H1 (cell line): ENCODE measurements at regions not wholly inside any gene's neighbourhood (a gene's known extent, or its start where the extent isn't known, plus 50 kb on each side); places are given as distances from the start of the nearest gene placed in this dataset.

Experiments used
- CTCF ChIA-PET: fragments of 300-600 bp; sonication (Branson Sonifier 250); formaldehyde crosslinking; loops from one replicate; lab custom pipeline; 2021; ENCODE audit not compliant: partially characterized antibody; lab: Charles Lee
- POLR2A ChIA-PET: fragments of 300-600 bp; sonication (Branson Sonifier 250); formaldehyde crosslinking; loops from one replicate; lab custom pipeline; 2021; ENCODE audit warnings: inconsistent platforms; ENCODE audit not compliant: partially characterized antibody; lab: Charles Lee
- DNase-seq, 2 experiments: peaks; one replicate each; pipeline versions ENCODE4 v3.0.0 to v3.0.0-alpha.2; 2010 to 2022; ENCODE audit warnings: low spot score in 2 of 2, low read depth in 1 of 2, mixed read lengths in 1 of 2
- FAIRE-seq: peaks from 2 replicates; lab custom pipeline; 2011; peaks lifted over from hg19 to GRCh38; lab: Jason Lieb, UNC
- H2AFZ ChIP-seq: 2 replicates; pipeline ENCODE4 v1.8.1; 2012; ENCODE audit warnings: low read length, inconsistent platforms
- H2AK5ac ChIP-seq: 2 replicates; pipeline ENCODE4 v1.6.1; 2013; ENCODE audit warnings: low read depth, low read length
- H2BK120ac ChIP-seq: replicated peaks from 2 replicates; pipeline ENCODE3; 2013; ENCODE audit warnings: low read depth, low read length, inconsistent platforms
- H2BK12ac ChIP-seq: 2 replicates; pipeline ENCODE4 v1.6.1; 2013; ENCODE audit warnings: low read depth, low read length
- H2BK15ac ChIP-seq: 2 replicates; pipeline ENCODE4 v1.6.1; 2013; ENCODE audit warnings: low read length
- H2BK20ac ChIP-seq: 2 replicates; pipeline ENCODE4 v1.6.1; 2013; ENCODE audit warnings: low read length
- H2BK5ac ChIP-seq: 2 replicates; pipeline ENCODE4 v1.6.1; 2013; ENCODE audit warnings: low read depth, low read length
- H3K14ac ChIP-seq: 2 replicates; pipeline ENCODE4 v1.6.1; 2013; ENCODE audit warnings: inconsistent platforms; ENCODE audit not compliant: insufficient read length
- H3K18ac ChIP-seq: 2 replicates; pipeline ENCODE4 v1.6.1; 2013; ENCODE audit warnings: low read length; ENCODE audit errors: extremely low read depth
- H3K23ac ChIP-seq: 2 replicates; pipeline ENCODE4 v1.6.1; 2013; ENCODE audit warnings: inconsistent platforms; ENCODE audit not compliant: insufficient read length
- H3K23me2 ChIP-seq: 2 replicates; pipeline ENCODE4 v1.6.1; 2013; ENCODE audit warnings: low read depth, low read length
- H3K27ac ChIP-seq: 2 replicates; pipeline ENCODE4 v1.6.1; 2011; ENCODE audit warnings: low read depth, low read length, inconsistent platforms
- H3K27me3 ChIP-seq, 4 experiments: replicated peaks in 1 of 4; 1 replicate in 1 of 4; 2 replicates in 3 of 4; pipeline versions ENCODE4 v1.6.1 to v1.8.1; 2011 to 2013; ENCODE audit warnings: low read length in 3 of 4, mild to moderate bottlenecking in 3 of 4, inconsistent platforms in 2 of 4, mixed read lengths in 2 of 4, moderate library complexity in 1 of 4; ENCODE audit not compliant: control insufficient read depth in 3 of 4, insufficient read depth in 3 of 4; ENCODE audit errors: extremely low read depth in 1 of 4
- H3K36me3 ChIP-seq, 4 experiments: 2 replicates each; pipeline versions ENCODE4 v1.6.1 to v1.8.1; 2011 to 2013; ENCODE audit warnings: mild to moderate bottlenecking in 4 of 4, low read length in 3 of 4, moderate library complexity in 2 of 4, control low read depth in 1 of 4, inconsistent platforms in 1 of 4; ENCODE audit not compliant: insufficient read depth in 4 of 4, control insufficient read depth in 2 of 4
- H3K4ac ChIP-seq: replicated peaks from 2 replicates; pipeline ENCODE3; 2013; ENCODE audit warnings: low read length, low read depth, mixed read lengths, inconsistent platforms; ENCODE audit not compliant: insufficient read length
- H3K4me1 ChIP-seq, 4 experiments: replicated peaks in 1 of 4; 1 replicate in 1 of 4; 2 replicates in 3 of 4; pipeline versions ENCODE4 v1.6.1 to v1.8.1; 2011 to 2013; ENCODE audit warnings: low read length in 3 of 4, inconsistent platforms in 2 of 4, mixed read lengths in 1 of 4; ENCODE audit not compliant: insufficient read depth in 4 of 4, control insufficient read depth in 3 of 4
- H3K4me2 ChIP-seq, 2 experiments: 2 replicates each; pipeline versions ENCODE4 v1.6.1 to v1.8.1; 2011 to 2013; ENCODE audit warnings: low read depth in 2 of 2, low read length in 2 of 2, control low read depth in 1 of 2, inconsistent platforms in 1 of 2, mild to moderate bottlenecking in 1 of 2; ENCODE audit not compliant: insufficient read depth in 1 of 2
- H3K4me3 ChIP-seq, 4 experiments: fragments of 200-600, 300-600 bp in 1 of 4; sonication (generic), shearing (Covaris generic), sonication (Bioruptor Twin) in 1 of 4; 2 replicates each; pipeline versions ENCODE4 v1.5.1 to v1.8.1; 2011 to 2016; ENCODE audit warnings: low read length in 4 of 4, low read depth in 3 of 4, control low read depth in 2 of 4, inconsistent platforms in 2 of 4, mild to moderate bottlenecking in 2 of 4, mixed read lengths in 1 of 4, moderate library complexity in 1 of 4; ENCODE audit not compliant: insufficient read depth in 2 of 4; ENCODE audit errors: extremely low read depth in 1 of 4
- H3K56ac ChIP-seq: replicated peaks from 2 replicates; pipeline ENCODE3; 2013; ENCODE audit warnings: low read depth, mild to moderate bottlenecking, mixed read lengths, low read length, inconsistent platforms; ENCODE audit not compliant: insufficient read length
- H3K79me1 ChIP-seq: 2 replicates; pipeline ENCODE4 v1.6.1; 2013; ENCODE audit warnings: low read depth, low read length, control low read depth
- H3K79me2 ChIP-seq, 2 experiments: 2 replicates each; pipeline versions ENCODE4 v1.6.1 to v1.8.1; 2012 to 2013; ENCODE audit warnings: low read length in 2 of 2, mild to moderate bottlenecking in 2 of 2, inconsistent platforms in 1 of 2; ENCODE audit not compliant: insufficient read depth in 2 of 2, control insufficient read depth in 1 of 2
- H3K9ac ChIP-seq, 4 experiments: replicated peaks in 1 of 4; 1 replicate in 1 of 4; 2 replicates in 3 of 4; pipeline versions ENCODE4 v1.6.1 to v1.8.1; 2011 to 2013; ENCODE audit warnings: low read depth in 3 of 4, low read length in 3 of 4, control low read depth in 2 of 4, mild to moderate bottlenecking in 2 of 4, moderate library complexity in 2 of 4, inconsistent platforms in 1 of 4; ENCODE audit errors: extremely low read depth in 1 of 4
- H3K9me3 ChIP-seq, 2 experiments: 2 replicates each; pipeline versions ENCODE4 v1.6.1 to v1.8.1; 2012 to 2013; ENCODE audit warnings: mild to moderate bottlenecking in 2 of 2, moderate library complexity in 2 of 2, control low read depth in 1 of 2, inconsistent platforms in 1 of 2, low read depth in 1 of 2, low read length in 1 of 2, mixed read lengths in 1 of 2; ENCODE audit not compliant: insufficient read depth in 2 of 2
- H4K20me1 ChIP-seq, 2 experiments: replicated peaks in 1 of 2; 2 replicates each; pipeline versions ENCODE3 to v1.8.1; 2011 to 2013; ENCODE audit warnings: inconsistent platforms in 2 of 2, low read length in 2 of 2, mild to moderate bottlenecking in 1 of 2; ENCODE audit not compliant: insufficient read depth in 2 of 2, control insufficient read depth in 1 of 2
- H4K5ac ChIP-seq: 2 replicates; pipeline ENCODE4 v1.6.1; 2013; ENCODE audit warnings: low read length, low read depth, mixed read lengths, inconsistent platforms; ENCODE audit not compliant: insufficient read length
- H4K8ac ChIP-seq: 2 replicates; pipeline ENCODE4 v1.8.0; 2013; ENCODE audit warnings: mild to moderate bottlenecking, moderate library complexity, low read length, inconsistent platforms; ENCODE audit not compliant: insufficient read depth; ENCODE audit errors: extremely low read depth
- H4K91ac ChIP-seq: replicated peaks from 2 replicates; pipeline ENCODE3; 2013; ENCODE audit warnings: low read length, mixed read lengths, inconsistent platforms; ENCODE audit not compliant: insufficient read length
- ASH2L ChIP-seq: fragments of 200-600, 300-600 bp; sonication (generic); IDR thresholded peaks from one replicate; pipeline ENCODE4 v1.7.1; 2017; ENCODE audit warnings: low read length
- CHD2 ChIP-seq: IDR thresholded peaks from 2 replicates; pipeline ENCODE4 v1.6.1; 2012; ENCODE audit warnings: low read length, improper control_type of control experiment
- EZH2 ChIP-seq: fragments of 200-600 bp; sonication (generic); IDR thresholded peaks from 2 replicates; pipeline ENCODE4 v1.7.1; 2012; ENCODE audit warnings: low read depth, mild to moderate bottlenecking, moderate library complexity, low read length, inconsistent platforms; ENCODE audit not compliant: severe bottlenecking
- JUND ChIP-seq: IDR thresholded peaks from 2 replicates; pipeline ENCODE4 v1.6.1; 2011; ENCODE audit warnings: mild to moderate bottlenecking, improper control_type of control experiment, low read length
- POLR2AphosphoS5 ChIP-seq: IDR thresholded peaks from 2 replicates; pipeline ENCODE4 v1.6.1; 2011; ENCODE audit warnings: low read depth, low read length
- POU5F1 ChIP-seq: IDR thresholded peaks from 2 replicates; pipeline ENCODE4 v1.6.1; 2011; ENCODE audit warnings: low read depth, mild to moderate bottlenecking, low read length, moderate library complexity
- RNF2 ChIP-seq: fragments of 200-900, 300-1000 bp; sonication (generic); IDR thresholded peaks from 2 replicates; pipeline ENCODE4 v1.7.1; 2016; ENCODE audit warnings: borderline replicate concordance, low read depth, mild to moderate bottlenecking, antibody characterized with exemption, low read length; ENCODE audit not compliant: poor library complexity, severe bottlenecking; ENCODE audit errors: missing control alignments
- SAP30 ChIP-seq: fragments of 300-600 bp; sonication (generic); IDR thresholded peaks from 2 replicates; pipeline ENCODE4 v1.7.1; 2012; ENCODE audit warnings: low read length, moderate library complexity, mild to moderate bottlenecking, inconsistent platforms; ENCODE audit not compliant: insufficient read depth, insufficient replicate concordance
- SP2 ChIP-seq: IDR thresholded peaks from 2 replicates; pipeline ENCODE4 v1.6.1; 2012; ENCODE audit warnings: mild to moderate bottlenecking, low read length, inconsistent platforms
- SUZ12 ChIP-seq: fragments of 200-600 bp; sonication (generic); IDR thresholded peaks from 2 replicates; pipeline ENCODE4 v1.6.1; 2012; ENCODE audit warnings: mild to moderate bottlenecking, inconsistent platforms, low read length, moderate library complexity, mixed read lengths
- TBP ChIP-seq: IDR thresholded peaks from 2 replicates; pipeline ENCODE4 v1.6.1; 2011; ENCODE audit warnings: low read depth, low read length, improper control_type of control experiment
- TEAD4 ChIP-seq: IDR thresholded peaks from 2 replicates; pipeline ENCODE4 v1.6.1; 2012; ENCODE audit warnings: low read depth, low read length, inconsistent platforms, mixed read lengths
- WGBS, 2 experiments: shearing (Covaris generic) in 1 of 2; methylation state at CpG; one replicate each; pipeline versions ENCODE4 v1.1.6 to v1.1.7; 2013 to 2015; ENCODE audit warnings: low lambda C conversion rate in 2 of 2, mixed read lengths in 2 of 2, inconsistent platforms in 1 of 2, low coverage in 1 of 2, missing lambda C conversion rate in 1 of 2; ENCODE audit not compliant: insufficient replicate concordance in 2 of 2, insufficient coverage in 1 of 2, insufficient read length in 1 of 2; ENCODE audit errors: extremely low coverage in 1 of 2, missing lambda C conversion rate in 1 of 2; 5-methylcytosine and 5-hydroxymethylcytosine counted together
- TF ChIP-seq, protein P1 (sequence below), 3 experiments: IDR thresholded peaks; 1 replicate in 2 of 3; 2 replicates in 1 of 3; pipeline versions ENCODE4 v1.5.1 to v1.6.1; 2011; ENCODE audit warnings: low read length in 3 of 3, mild to moderate bottlenecking in 3 of 3, inconsistent platforms in 2 of 3, low read depth in 1 of 3, moderate library complexity in 1 of 3; ENCODE audit not compliant: insufficient read depth in 1 of 3; ENCODE audit errors: control extremely low read depth in 1 of 3

DNA sequence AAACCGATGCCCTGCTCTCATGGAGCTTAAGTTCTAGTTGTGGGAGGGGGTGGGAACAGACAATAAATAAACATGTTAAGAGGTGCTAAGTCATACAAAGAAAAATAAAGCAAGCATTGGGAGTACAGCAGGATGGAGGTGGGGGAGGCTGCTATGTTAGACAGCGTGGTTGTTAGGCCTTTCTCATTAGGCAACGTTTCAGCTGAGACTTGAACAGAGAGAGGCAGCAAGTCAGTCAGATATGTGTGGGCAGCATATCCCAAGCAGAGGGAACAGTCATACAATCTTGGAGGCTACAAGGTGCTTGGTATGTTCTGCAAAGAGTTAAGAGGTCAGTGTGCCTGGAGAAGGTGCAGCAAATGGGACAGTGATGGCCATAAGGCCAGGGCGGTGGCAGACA lies 97.7 kb upstream of the CCDC196 start:
- Histone ChIP-seq H3K79me1 (no peaks in the 10 kb centered on the region), H2BK5ac (no peak overlapping the region), H3K27ac (no peak overlapping the region), H4K91ac (no peak overlapping the region), H3K56ac (no peak overlapping the region), H3K23ac (no peak overlapping the region), H3K4me2 (no peak overlapping the region), H2AFZ (no peak overlapping the region), H4K20me1 (no peaks in the 10 kb centered on the region), H3K79me2 (no peaks in the 10 kb centered on the region), H3K9me3 (no peaks in the 10 kb centered on the region), H3K4me3 (no peak overlapping the region), H4K5ac (no peak overlapping the region), H2AK5ac (no peak overlapping the region), H4K8ac (no peak overlapping the region), H3K4me1 (peaks cover 0 to under 1% (median 0%) of the 10 kb centered on the region in 4 experiments; a peak in 4 of 7 replicates), H3K18ac (no peak overlapping the region), H2BK12ac (no peak overlapping the region), H3K14ac (no peak overlapping the region), H2BK15ac (no peak overlapping the region), H2BK120ac (no peak overlapping the region), H3K23me2 (no peaks in the 10 kb centered on the region), H3K9ac (no peak overlapping the region), H3K27me3 (no peaks in the 10 kb centered on the region), H3K36me3 (no peaks in the 10 kb centered on the region), H3K4ac (no peak overlapping the region), H2BK20ac (no peak overlapping the region)
- ChIA-PET CTCF (interaction anchor here (1.0 to 1.7 kb wide), 2 partner anchors 15 to 29 kb away, joined by 3 to 8 read pairs; no protein-coding TSS in a partner anchor), POLR2A (no interaction called here)
- 93% methylated on average over 4 of the region's 4 CpGs; no CpG with 5 or more reads in 1 of the 2 experiments for WGBS, 2 experiments
- FAIRE-seq (no peak), DNase-seq (no peak)
- TF ChIP-seq SP2: no peak
- no peak for TF ChIP-seq SUZ12
- TF ChIP-seq RNF2: no peak
- TF ChIP-seq TBP: no peak
- TF ChIP-seq TEAD4: no peak
- no peak for TF ChIP-seq ASH2L
- no peak for TF ChIP-seq EZH2
- no peak for TF ChIP-seq POLR2AphosphoS5
- TF ChIP-seq CHD2: no peak
- TF ChIP-seq, protein P1, sequence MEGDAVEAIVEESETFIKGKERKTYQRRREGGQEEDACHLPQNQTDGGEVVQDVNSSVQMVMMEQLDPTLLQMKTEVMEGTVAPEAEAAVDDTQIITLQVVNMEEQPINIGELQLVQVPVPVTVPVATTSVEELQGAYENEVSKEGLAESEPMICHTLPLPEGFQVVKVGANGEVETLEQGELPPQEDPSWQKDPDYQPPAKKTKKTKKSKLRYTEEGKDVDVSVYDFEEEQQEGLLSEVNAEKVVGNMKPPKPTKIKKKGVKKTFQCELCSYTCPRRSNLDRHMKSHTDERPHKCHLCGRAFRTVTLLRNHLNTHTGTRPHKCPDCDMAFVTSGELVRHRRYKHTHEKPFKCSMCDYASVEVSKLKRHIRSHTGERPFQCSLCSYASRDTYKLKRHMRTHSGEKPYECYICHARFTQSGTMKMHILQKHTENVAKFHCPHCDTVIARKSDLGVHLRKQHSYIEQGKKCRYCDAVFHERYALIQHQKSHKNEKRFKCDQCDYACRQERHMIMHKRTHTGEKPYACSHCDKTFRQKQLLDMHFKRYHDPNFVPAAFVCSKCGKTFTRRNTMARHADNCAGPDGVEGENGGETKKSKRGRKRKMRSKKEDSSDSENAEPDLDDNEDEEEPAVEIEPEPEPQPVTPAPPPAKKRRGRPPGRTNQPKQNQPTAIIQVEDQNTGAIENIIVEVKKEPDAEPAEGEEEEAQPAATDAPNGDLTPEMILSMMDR (IDR thresholded peaks at IDR 0.05; ENCODE audit: control extremely low read depth in 1 of 3, insufficient read depth in 1 of 3, low read depth in 1 of 3, low read length in 3 of 3): no peak
- no peak for TF ChIP-seq SAP30
- no peak for TF ChIP-seq POU5F1
- no peak for TF ChIP-seq JUND
